NOMO-1 treated with dmso at 0.1 percent for 144 hours (cell line): ENCODE measurements at regions not wholly inside any gene's neighbourhood (a gene's known extent, or its start where the extent isn't known, plus 50 kb on each side); places are given as distances from the start of the nearest gene placed in this dataset.

ENCODE experiments used
- DNase-seq: peaks from one replicate; lab custom pipeline; 2025; ENCODE audit not compliant: unreplicated experiment; lab: John Stamatoyannopoulos, UW

DNA sequence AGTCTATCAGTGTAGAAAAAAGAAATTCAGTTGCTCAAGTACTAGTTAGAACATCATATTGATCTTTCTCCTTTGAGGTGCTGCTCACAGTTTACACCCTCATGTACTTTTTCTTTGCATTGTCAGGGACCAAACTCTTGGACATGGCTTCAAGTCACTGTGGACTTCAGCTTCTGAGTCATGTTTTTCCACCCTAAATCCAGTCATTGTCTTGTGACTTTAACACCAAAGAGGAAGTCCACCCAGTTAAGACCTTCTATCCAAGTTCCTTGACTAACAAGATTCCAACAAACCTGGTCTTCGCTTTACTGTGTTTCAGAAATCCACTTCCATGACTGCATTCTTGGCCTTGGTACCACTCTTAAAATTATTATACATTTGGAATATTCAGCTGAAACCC lies 206.7 kb upstream of the ARGLU1 start:
- no peak for DNase-seq

GRCh38 chr13:106772006-106772601 lies 204.2 kb upstream of the ARGLU1 start:
- DNase-seq, result no peak

- DNase-seq, result no peak
Observed at GRCh38 chr13:106768991-106769390, 201.1 kb upstream of the ARGLU1 start.

DNA sequence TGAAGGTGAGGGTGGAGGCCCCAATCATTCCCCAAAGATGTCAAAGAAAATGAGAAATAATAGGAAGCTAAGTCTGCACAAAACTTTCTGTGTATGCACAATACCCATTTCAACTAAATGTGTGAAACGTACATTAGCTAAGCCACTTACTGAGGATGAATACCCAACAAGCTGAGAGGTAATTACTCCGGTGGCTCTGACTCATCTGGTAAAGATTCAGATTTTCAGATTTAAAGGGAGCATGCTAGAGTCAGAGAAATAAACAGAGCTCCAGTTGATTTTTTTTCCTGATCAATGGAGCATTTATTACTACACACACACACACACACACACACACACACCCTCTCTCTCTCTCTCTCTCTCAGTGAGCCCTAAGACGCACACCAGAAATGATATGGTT lies 194.8 kb upstream of the ARGLU1 start:
- no peak for DNase-seq

DNA sequence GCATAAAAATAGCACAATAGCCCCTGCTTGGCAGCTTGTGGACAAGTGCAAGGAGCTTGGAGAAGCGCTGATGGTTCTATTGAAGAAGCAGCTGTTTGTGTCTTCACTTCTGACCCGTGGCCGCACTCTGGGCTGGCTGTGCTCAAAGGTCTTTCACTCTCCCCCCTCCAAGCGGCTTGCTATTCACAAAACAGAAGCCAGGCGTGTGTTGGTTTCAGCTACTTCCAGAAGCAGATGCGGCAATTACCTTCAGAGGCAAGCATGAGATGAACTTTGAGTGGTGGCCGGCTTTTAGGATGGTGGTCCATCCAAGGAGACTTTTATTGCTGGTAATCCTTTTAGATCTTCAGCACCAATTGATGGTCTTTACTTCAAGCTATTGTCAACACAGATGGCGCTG lies 188.5 kb upstream of the ARGLU1 start:
- DNase-seq, result no peak

DNA sequence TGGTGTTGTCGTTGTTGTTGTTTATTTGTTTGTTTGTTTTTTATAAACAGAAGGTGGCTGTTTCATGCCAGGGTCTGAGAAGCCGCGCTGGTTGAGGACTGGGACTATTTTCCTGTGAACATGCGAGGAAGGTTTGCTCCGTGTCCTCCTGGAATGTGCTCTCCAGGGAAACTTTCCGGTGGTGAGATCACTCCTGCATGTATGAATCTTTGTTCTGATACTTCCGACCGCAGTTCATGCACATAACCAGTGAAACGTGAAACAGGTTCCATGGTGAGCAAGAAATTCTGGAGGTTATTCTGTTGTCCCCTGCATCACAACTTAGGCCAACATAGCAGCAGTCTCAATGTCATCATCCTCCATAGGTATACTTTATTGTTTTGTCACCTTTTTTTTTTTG lies 187.6 kb upstream of the ARGLU1 start:
- DNase-seq, result no peak

DNA sequence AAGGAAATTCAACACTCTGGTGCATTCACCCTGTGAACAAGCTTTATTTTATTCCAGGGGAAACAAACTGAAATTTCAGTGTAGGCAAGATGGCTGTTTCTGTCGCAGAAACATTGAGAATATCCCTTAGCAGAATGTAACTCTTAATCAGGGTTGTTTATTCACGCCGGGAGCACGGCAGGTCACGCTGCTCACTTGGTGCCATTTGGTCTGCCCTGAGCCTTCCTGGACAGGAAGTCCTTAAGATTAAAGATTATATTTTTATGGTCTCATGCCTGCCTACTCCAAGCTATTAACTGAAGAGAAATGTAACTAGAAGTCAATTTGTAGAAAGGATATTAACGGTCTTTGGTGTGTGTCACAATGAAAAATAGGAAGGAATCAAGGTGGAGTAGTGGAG lies 185.3 kb upstream of the ARGLU1 start:
- no peak for DNase-seq

GRCh38 chr13:106752584-106753170 lies 184.7 kb upstream of the ARGLU1 start:
- no peak for DNase-seq

DNA sequence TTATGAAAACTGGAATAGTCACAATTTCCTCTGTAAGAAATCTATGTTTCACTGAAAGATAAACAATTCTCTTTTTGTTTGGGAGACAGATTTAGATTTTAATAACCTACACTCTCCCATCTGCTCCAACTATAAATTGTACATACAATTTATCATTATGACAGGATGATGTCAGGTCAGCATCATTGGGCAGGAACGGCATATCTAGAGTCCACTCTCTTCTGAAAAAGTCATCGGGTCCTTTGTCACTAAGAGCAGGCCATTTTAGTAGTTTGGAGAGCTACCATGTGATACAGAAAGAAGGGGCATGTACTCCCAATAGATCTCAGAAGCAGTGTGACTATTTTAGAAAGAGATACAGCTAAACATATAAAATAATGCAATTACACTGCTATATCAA lies 180.8 kb upstream of the ARGLU1 start:
- DNase-seq, result no peak

DNA sequence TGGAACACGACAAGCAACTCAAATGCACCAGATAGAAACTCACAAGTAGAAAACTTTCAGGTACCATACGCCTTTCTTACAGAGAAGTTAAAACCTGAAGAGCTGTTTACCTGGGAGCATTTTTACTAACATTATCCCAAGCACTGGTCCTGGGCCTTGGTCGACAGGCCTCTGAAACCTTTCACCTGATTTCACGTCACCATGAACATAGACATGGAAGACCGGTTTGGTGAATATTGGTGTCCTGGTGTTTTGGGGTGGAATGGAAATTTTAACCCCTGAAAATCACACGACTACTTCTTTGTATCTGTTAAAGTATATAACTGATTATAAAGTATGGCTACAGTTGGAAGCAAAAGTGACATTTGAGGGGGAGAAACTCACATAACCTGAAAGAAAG lies 176.6 kb upstream of the ARGLU1 start:
- no peak for DNase-seq

- DNase-seq, result no peak
Observed at GRCh38 chr13:106738186-106738678, 170.3 kb upstream of the ARGLU1 start.

DNA sequence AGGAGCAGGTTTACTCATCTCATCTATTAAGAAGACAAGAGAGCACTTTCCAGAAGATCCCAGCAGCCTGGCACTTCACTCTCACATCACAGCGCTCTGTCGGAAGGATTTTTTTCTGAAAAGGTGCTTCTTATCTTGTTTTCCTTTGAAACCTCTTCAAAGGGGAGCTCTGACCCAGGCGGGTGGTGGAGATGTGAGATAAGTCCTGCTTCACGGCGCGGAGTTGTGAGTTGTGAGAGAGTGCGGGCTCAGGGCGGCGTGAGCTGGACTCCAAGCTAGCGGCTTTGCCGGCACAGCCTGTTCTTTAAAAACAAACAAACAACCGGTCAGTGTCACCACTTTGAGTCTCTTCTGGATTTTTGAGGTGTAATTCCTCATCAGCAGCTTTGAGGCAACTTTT lies 169.0 kb upstream of the ARGLU1 start:
- no peak for DNase-seq

DNA sequence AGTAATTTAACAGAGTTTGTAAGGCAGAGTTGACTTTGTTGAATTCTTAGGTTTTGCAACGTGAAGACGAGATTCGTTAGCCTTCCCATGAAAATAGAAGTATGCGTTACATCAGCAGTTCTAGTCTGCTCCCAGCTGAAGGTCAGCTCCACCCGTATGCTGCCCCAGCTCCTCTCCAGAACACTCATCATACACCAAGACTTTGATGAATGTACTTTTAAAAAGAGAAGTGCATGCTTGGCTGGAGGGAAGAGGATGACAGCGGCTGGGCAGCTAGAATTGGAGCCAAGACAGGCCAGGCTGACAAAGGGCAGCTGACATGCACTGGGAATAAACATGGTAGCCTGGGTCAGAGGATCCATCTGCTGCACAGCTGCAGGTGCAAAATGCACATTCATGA lies 166.3 kb upstream of the ARGLU1 start:
- no peak for DNase-seq

- DNase-seq, result no peak
Observed at GRCh38 chr13:106723036-106723435, 155.1 kb upstream of the ARGLU1 start.

DNA sequence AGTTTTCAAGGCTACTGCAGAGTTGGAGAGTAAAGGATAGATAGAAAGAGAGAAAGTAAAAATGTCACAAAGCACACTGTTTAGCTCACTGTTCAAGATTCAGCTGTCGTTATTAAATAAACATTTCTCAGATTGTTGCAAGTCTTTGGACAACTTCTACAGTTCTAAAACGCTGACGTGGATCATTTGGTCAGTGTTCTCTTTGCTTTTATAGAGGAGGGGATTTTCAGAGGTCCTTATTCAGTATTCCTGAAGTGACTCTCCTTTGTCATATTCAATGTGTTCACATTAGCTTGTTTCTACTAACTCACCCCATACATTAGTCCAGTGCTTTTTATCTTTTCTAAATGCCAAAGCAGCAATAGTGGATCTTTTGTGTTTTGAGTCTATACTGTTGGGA lies 154.7 kb upstream of the ARGLU1 start:
- DNase-seq, result no peak

- no peak for DNase-seq
Observed at GRCh38 chr13:106721599-106721998, 153.7 kb upstream of the ARGLU1 start.

DNA sequence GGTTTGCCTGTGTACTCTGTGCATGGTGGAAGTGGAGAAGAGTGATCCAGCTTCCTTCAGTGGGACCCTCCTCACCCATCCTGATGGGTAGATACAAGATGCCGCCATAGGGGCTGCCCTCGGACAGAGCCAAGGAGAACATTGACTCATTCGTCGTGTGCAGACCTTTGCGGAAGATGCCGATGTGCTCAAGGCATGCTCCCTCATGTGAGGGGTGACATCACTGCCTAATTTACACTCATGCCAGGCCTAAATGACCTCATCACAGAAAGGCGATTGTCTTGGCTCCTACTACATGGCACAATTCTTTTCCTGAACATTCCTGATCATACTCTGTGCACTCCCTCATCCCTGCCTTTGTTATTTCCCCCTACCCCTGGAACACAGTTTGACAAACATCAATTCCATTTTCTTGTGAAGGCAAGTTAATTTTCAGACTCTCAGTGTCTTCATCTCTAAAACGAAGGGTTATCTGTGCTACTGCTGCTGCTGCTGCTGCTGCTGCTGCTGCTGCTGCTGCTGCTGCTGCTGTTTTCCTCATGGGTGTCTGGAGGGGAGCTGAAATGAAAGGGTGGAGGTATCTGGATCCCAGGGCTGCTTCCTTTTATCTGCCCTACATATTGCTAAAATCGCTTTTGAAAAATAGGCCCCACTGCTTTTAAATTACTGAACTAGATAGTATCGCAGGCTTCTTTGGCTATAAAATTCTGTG lies 146.5 kb upstream of the ARGLU1 start:
- DNase-seq, result no peak

- DNase-seq, result no peak
Observed at GRCh38 chr13:106712381-106712780, 144.4 kb upstream of the ARGLU1 start.

- no peak for DNase-seq
Observed at GRCh38 chr13:106710266-106710665, 142.3 kb upstream of the ARGLU1 start.

DNA sequence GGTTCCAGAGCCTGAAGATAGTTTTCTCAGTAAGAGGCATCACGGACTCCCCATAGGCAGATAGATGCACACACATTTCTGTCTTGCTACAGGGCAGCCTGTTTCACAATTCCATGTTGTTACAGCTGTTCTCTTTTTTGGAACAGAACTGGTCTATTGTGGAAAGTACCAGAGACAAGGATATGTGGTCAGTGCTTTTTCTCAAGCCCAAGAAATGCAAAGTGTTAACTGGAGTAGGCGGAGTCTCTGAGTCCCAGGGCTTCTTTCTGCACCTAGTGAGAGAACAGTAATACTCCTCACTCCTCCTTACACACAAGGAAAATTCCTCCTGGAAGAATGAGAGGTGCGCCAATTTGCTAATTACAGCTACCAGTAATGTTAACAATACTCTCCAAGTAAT lies 141.6 kb upstream of the ARGLU1 start:
- no peak for DNase-seq

GRCh38 chr13:106702505-106702904 lies 134.6 kb upstream of the ARGLU1 start:
- DNase-seq, result no peak

GRCh38 chr13:106701771-106702341 lies 133.9 kb upstream of the ARGLU1 start:
- DNase-seq, result no peak
